Loucy (cell line): ENCODE measurements at regions not wholly inside any gene's neighbourhood (a gene's known extent, or its start where the extent isn't known, plus 50 kb on each side); places are given as distances from the start of the nearest gene placed in this dataset.

Source experiments
- H2AFZ ChIP-seq: fragments of 200-600 bp; sonication (generic); 2 replicates; pipeline ENCODE4 v1.6.0; 2016; ENCODE audit warnings: antibody characterized with exemption, mild to moderate bottlenecking, low read length, moderate library complexity
- H3F3A ChIP-seq: fragments of 200-600 bp; 2 replicates; pipeline ENCODE4 v1.6.0; 2016; ENCODE audit warnings: antibody characterized with exemption, low read depth, mild to moderate bottlenecking
- H3K27me3 ChIP-seq: fragments of 200-600 bp; sonication (generic); 2 replicates; pipeline ENCODE4 v1.6.1; 2014; ENCODE audit warnings: low read length, mild to moderate bottlenecking; ENCODE audit not compliant: insufficient read depth, poor library complexity, severe bottlenecking
- H3K36me3 ChIP-seq: fragments of 200-600 bp; sonication (generic); 2 replicates; pipeline ENCODE4 v1.6.1; 2016; ENCODE audit warnings: low read length; ENCODE audit not compliant: insufficient read depth
- H3K4me1 ChIP-seq: fragments of 200-600 bp; sonication (generic); 2 replicates; pipeline ENCODE4 v1.5.1; 2014; ENCODE audit warnings: low read length, mild to moderate bottlenecking; ENCODE audit not compliant: insufficient read depth, poor library complexity, severe bottlenecking
- H3K4me2 ChIP-seq: fragments of 200-600 bp; sonication (generic); 2 replicates; pipeline ENCODE4 v1.6.0; 2014; ENCODE audit warnings: antibody characterized with exemption, low read length, low read depth, mild to moderate bottlenecking; ENCODE audit not compliant: poor library complexity, severe bottlenecking
- H3K4me3 ChIP-seq: fragments of 200-600 bp; sonication (generic); 2 replicates; pipeline ENCODE4 v1.5.1; 2014; ENCODE audit warnings: low read length, mild to moderate bottlenecking, mixed read lengths; ENCODE audit not compliant: poor library complexity, severe bottlenecking
- H3K79me2 ChIP-seq: fragments of 200-600 bp; sonication (generic); 2 replicates; pipeline ENCODE4 v1.6.1; 2014; ENCODE audit warnings: low read length; ENCODE audit not compliant: insufficient read depth
- H3K9ac ChIP-seq: fragments of 200-600 bp; sonication (generic); 2 replicates; pipeline ENCODE4 v1.6.0; 2014; ENCODE audit warnings: mild to moderate bottlenecking, low read depth, low read length, moderate library complexity; ENCODE audit not compliant: poor library complexity, severe bottlenecking
- H3K9me2 ChIP-seq: fragments of 200-600 bp; sonication (generic); replicated peaks from 2 replicates; pipeline ENCODE4 v1.6.1; 2016; ENCODE audit warnings: low read depth, low read length, mixed read lengths
- H3K9me3 ChIP-seq: fragments of 200-600 bp; sonication (generic); 2 replicates; pipeline ENCODE4 v1.6.1; 2014; ENCODE audit warnings: mild to moderate bottlenecking, antibody characterized with exemption, low read length, low read depth; ENCODE audit not compliant: insufficient read depth
- H4K20me1 ChIP-seq: fragments of 200-600 bp; sonication (generic); 2 replicates; pipeline ENCODE4 v1.6.0; 2014; ENCODE audit warnings: antibody characterized with exemption, low read length, mild to moderate bottlenecking; ENCODE audit not compliant: insufficient read depth, poor library complexity, severe bottlenecking
- EZH2phosphoT487 ChIP-seq: fragments of 200-600 bp; IDR thresholded peaks from 2 replicates; pipeline ENCODE4 v1.6.1; 2018; ENCODE audit warnings: antibody characterized with exemption, mild to moderate bottlenecking, moderate library complexity, borderline replicate concordance
- TF ChIP-seq, protein P1 (sequence below): fragments of 200-600 bp; sonication (generic); conservative IDR thresholded peaks from 2 replicates; pipeline ENCODE4 v1.5.1; 2014; ENCODE audit warnings: mild to moderate bottlenecking, antibody characterized with exemption, low read length

DNA sequence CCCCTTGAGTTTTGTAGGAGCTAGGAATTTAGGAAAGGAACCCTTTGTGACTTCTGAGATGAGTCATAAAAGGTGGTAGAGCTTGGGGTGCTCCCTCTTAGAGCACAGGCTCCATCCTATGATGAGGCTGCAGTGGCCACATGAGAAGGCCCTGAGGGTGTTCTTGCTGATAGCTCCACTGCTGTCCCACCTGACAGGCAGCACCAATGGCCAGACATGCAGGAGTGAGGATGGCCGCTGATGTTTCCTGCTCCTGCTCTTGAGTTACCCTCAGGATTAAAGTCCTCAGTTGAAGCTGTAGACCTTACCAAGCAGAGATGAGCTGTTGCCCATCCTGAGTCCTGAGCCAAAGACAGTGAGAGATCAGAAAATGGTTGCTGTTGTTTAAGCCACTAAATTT is 512.1 kb downstream of the CDH26 start:
- no peak overlapping the region for H2AFZ ChIP-seq
- H3K9me2 ChIP-seq, result no peaks in the 10 kb centered on the region
- H3K36me3 ChIP-seq, result no peaks in the 10 kb centered on the region
- no peak overlapping the region for H3K4me2 ChIP-seq
- peaks cover 26% of the 10 kb centered on the region for H3K4me1 ChIP-seq
- no peaks in the 10 kb centered on the region for H4K20me1 ChIP-seq
- no peak overlapping the region for H3K9ac ChIP-seq
- TF ChIP-seq EZH2phosphoT487, result no peak
- TF ChIP-seq, protein P1, sequence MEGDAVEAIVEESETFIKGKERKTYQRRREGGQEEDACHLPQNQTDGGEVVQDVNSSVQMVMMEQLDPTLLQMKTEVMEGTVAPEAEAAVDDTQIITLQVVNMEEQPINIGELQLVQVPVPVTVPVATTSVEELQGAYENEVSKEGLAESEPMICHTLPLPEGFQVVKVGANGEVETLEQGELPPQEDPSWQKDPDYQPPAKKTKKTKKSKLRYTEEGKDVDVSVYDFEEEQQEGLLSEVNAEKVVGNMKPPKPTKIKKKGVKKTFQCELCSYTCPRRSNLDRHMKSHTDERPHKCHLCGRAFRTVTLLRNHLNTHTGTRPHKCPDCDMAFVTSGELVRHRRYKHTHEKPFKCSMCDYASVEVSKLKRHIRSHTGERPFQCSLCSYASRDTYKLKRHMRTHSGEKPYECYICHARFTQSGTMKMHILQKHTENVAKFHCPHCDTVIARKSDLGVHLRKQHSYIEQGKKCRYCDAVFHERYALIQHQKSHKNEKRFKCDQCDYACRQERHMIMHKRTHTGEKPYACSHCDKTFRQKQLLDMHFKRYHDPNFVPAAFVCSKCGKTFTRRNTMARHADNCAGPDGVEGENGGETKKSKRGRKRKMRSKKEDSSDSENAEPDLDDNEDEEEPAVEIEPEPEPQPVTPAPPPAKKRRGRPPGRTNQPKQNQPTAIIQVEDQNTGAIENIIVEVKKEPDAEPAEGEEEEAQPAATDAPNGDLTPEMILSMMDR, result no peak
- H3K4me3 ChIP-seq, result no peak overlapping the region
- H3K79me2 ChIP-seq, result no peaks in the 10 kb centered on the region
- H3K27me3 ChIP-seq, result no peaks in the 10 kb centered on the region
- no peaks in the 10 kb centered on the region for H3K9me3 ChIP-seq
- H3F3A ChIP-seq, result no peaks in the 10 kb centered on the region

DNA sequence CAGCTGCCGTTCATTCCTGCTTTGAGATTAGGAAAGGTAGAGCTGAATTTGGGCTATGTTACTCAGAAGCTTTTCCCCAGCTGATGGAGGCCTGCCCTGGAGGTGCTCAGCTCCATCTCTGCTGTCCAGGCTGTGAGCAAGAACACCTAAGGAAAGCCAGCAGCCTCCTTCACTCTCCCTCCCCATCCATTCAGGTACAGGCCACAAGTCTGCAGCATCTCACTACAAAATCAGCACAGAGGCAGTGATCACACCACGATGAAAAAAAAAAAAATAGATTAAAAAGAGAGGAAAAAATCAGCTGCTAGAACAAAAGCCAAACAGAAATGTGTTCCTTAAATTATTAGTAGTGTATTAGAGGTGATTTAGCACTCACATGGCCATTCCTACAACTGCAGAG is 515.0 kb downstream of the CDH26 start:
- Histone ChIP-seq H3K4me1 (peaks cover 18% of the 10 kb centered on the region), H3K9me2 (no peaks in the 10 kb centered on the region), H4K20me1 (no peaks in the 10 kb centered on the region), H3K36me3 (no peaks in the 10 kb centered on the region), H3K27me3 (no peaks in the 10 kb centered on the region), H3K79me2 (no peaks in the 10 kb centered on the region), H2AFZ (no peak overlapping the region), H3F3A (no peaks in the 10 kb centered on the region), H3K4me3 (no peak overlapping the region), H3K9me3 (no peaks in the 10 kb centered on the region), H3K9ac (no peak overlapping the region), H3K4me2 (no peak overlapping the region)
- TF ChIP-seq EZH2phosphoT487, result no peak
- TF ChIP-seq, protein P1, result no peak

DNA sequence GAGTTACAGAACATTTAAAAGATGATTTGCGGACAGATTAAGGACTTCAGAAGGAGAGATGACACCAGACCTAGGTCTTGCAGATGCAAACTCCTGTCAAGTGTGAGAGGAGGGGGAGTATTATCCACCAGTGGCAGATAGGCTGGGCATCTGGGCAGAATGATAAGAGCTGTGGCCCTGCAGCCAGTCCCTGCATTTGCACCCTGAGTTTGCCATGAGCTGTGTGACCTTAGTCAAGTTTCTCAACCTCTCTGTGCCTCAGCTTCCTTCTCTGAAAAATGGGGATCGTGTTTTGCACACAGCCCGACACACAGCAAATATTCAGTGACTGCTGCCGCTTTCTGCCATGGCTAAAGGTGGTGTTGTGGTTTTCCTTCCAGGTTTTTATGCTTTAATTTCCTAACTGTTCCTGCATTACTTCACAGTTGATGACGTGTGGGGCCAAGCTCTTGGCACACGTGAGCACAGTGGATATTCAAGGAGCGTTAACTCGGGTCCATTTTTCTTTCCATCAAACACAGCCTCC is 516.2 kb downstream of the CDH26 start:
- no peaks in the 10 kb centered on the region for H3K79me2 ChIP-seq
- peaks cover 7% of the 10 kb centered on the region for H3K4me1 ChIP-seq
- no peaks in the 10 kb centered on the region for H3K9me2 ChIP-seq
- no peaks in the 10 kb centered on the region for H3K36me3 ChIP-seq
- H4K20me1 ChIP-seq, result no peaks in the 10 kb centered on the region
- H3K9ac ChIP-seq, result no peak overlapping the region
- no peaks in the 10 kb centered on the region for H3K9me3 ChIP-seq
- no peaks in the 10 kb centered on the region for H3K27me3 ChIP-seq
- no peak overlapping the region for H2AFZ ChIP-seq
- no peak overlapping the region for H3K4me2 ChIP-seq
- H3K4me3 ChIP-seq, result no peak overlapping the region
- TF ChIP-seq, protein P1, result no peak
- no peaks in the 10 kb centered on the region for H3F3A ChIP-seq
